H1 (cell line): ENCODE measurements at regions not wholly inside any gene's neighbourhood (a gene's known extent, or its start where the extent isn't known, plus 50 kb on each side); places are given as distances from the start of the nearest gene placed in this dataset.

Source experiments
- CHD7 ChIP-seq: fragments of 300-600 bp; sonication (generic); IDR thresholded peaks from 2 replicates; pipeline ENCODE4 v1.7.1; 2012; ENCODE audit warnings: low read length, moderate library complexity, mild to moderate bottlenecking, inconsistent platforms; ENCODE audit not compliant: insufficient replicate concordance
- CTCF ChIP-seq, 3 experiments: IDR thresholded peaks; 1 replicate in 2 of 3; 2 replicates in 1 of 3; pipeline versions ENCODE4 v1.5.1 to v1.6.1; 2011; ENCODE audit warnings: low read length in 3 of 3, mild to moderate bottlenecking in 3 of 3, inconsistent platforms in 2 of 3, low read depth in 1 of 3, moderate library complexity in 1 of 3; ENCODE audit not compliant: insufficient read depth in 1 of 3; ENCODE audit errors: control extremely low read depth in 1 of 3
- GTF2F1 ChIP-seq: IDR thresholded peaks from 2 replicates; pipeline ENCODE4 v1.6.1; 2012; ENCODE audit warnings: low read depth, low read length, improper control_type of control experiment, borderline replicate concordance
- NRF1 ChIP-seq: IDR thresholded peaks from 2 replicates; pipeline ENCODE4 v1.6.1; 2011; ENCODE audit warnings: mild to moderate bottlenecking, low read depth, low read length, improper control_type of control experiment
- POLR2A ChIP-seq, 2 experiments: IDR thresholded peaks; 1 replicate in 1 of 2; 2 replicates in 1 of 2; pipeline ENCODE4 v1.6.1; 2011; ENCODE audit warnings: low read depth in 2 of 2, low read length in 2 of 2, mild to moderate bottlenecking in 2 of 2; ENCODE audit errors: control extremely low read depth in 1 of 2
- POLR2AphosphoS5 ChIP-seq: IDR thresholded peaks from 2 replicates; pipeline ENCODE4 v1.6.1; 2011; ENCODE audit warnings: low read depth, low read length
- RAD21 ChIP-seq, 2 experiments: IDR thresholded peaks in 1 of 2; conservative IDR thresholded peaks in 1 of 2; 2 replicates each; pipeline ENCODE4 v1.6.1; 2011; ENCODE audit warnings: low read depth in 2 of 2, low read length in 2 of 2, improper control_type of control experiment in 1 of 2, inconsistent platforms in 1 of 2, mild to moderate bottlenecking in 1 of 2, moderate library complexity in 1 of 2
- TCF12 ChIP-seq: IDR thresholded peaks from 2 replicates; pipeline ENCODE4 v1.6.1; 2011; ENCODE audit warnings: low read depth, mild to moderate bottlenecking, low read length

GRCh38 chr3:4904811-4905695 lies 74.2 kb upstream of the BHLHE40 start:
- TF ChIP-seq CTCF (IDR thresholded peaks at IDR 0.05; ENCODE audit: control extremely low read depth in 1 of 3, insufficient read depth in 1 of 3, low read depth in 1 of 3, low read length in 3 of 3): no peak
- no peak for TF ChIP-seq GTF2F1
- TF ChIP-seq CHD7: no peak
- TF ChIP-seq NRF1: no peak
- no peak for TF ChIP-seq POLR2AphosphoS5
- no peak for TF ChIP-seq TCF12
- TF ChIP-seq POLR2A (IDR thresholded peaks at IDR 0.05; ENCODE audit: control extremely low read depth in 1 of 2, low read depth in 2 of 2, low read length in 2 of 2): no peak
- TF ChIP-seq RAD21 (IDR thresholded peaks at IDR 0.05 in 1 of 2, conservative IDR thresholded peaks at IDR 0.05 in 1 of 2; ENCODE audit: low read depth in 2 of 2, low read length in 2 of 2): no peak
